KMS-11 (cell line): ENCODE measurements at regions not wholly inside any gene's neighbourhood (a gene's known extent, or its start where the extent isn't known, plus 50 kb on each side); places are given as distances from the start of the nearest gene placed in this dataset.

ENCODE experiments used
- H2AFZ ChIP-seq: fragments of 200-600 bp; sonication (generic); 2 replicates; pipeline ENCODE4 v1.6.1; 2016; ENCODE audit warnings: antibody characterized with exemption, mixed run types, low read depth
- H3K27ac ChIP-seq: fragments of 200-600 bp; sonication (generic); 2 replicates; pipeline ENCODE4 v1.6.1; 2016; ENCODE audit warnings: mild to moderate bottlenecking, mixed run types
- H3K27me3 ChIP-seq: fragments of 200-600 bp; sonication (generic); 2 replicates; pipeline ENCODE4 v1.6.1; 2017; ENCODE audit warnings: mild to moderate bottlenecking, low read depth, mixed run types, moderate library complexity; ENCODE audit not compliant: insufficient read depth
- H3K36me3 ChIP-seq: fragments of 200-600 bp; sonication (generic); 2 replicates; pipeline ENCODE4 v1.6.1; 2017; ENCODE audit warnings: mild to moderate bottlenecking, mixed run types; ENCODE audit not compliant: insufficient read depth
- H3K4me1 ChIP-seq: fragments of 200-600 bp; sonication (generic); 2 replicates; pipeline ENCODE4 v1.6.1; 2016; ENCODE audit warnings: mild to moderate bottlenecking, low read depth, mixed run types; ENCODE audit not compliant: poor library complexity, severe bottlenecking
- H3K4me2 ChIP-seq: fragments of 200-600 bp; sonication (generic); 2 replicates; pipeline ENCODE4 v1.7.0; 2016; ENCODE audit warnings: mild to moderate bottlenecking, mixed run types
- H3K4me3 ChIP-seq: fragments of 200-600 bp; sonication (generic); IDR thresholded peaks from 2 replicates; pipeline ENCODE4 v1.6.1; 2017; ENCODE audit warnings: low read depth, low read length, mixed read lengths; ENCODE audit not compliant: insufficient read depth
- H3K79me2 ChIP-seq: fragments of 200-600 bp; sonication (generic); 2 replicates; pipeline ENCODE4 v1.6.1; 2016; ENCODE audit warnings: low read depth, mixed run types; ENCODE audit not compliant: insufficient read depth
- H3K9ac ChIP-seq: fragments of 200-600 bp; sonication (generic); 2 replicates; pipeline ENCODE4 v1.6.1; 2016; ENCODE audit warnings: mild to moderate bottlenecking, mixed run types
- H4K20me1 ChIP-seq: fragments of 200-600 bp; sonication (generic); 2 replicates; pipeline ENCODE4 v1.6.1; 2016; ENCODE audit warnings: mild to moderate bottlenecking, mixed run types; ENCODE audit not compliant: insufficient read depth
- TF ChIP-seq, protein P1 (sequence below): fragments of 200-600 bp; sonication (generic); conservative IDR thresholded peaks from 2 replicates; pipeline ENCODE4 v1.6.1; 2017; ENCODE audit warnings: low read depth, mild to moderate bottlenecking, antibody characterized with exemption, low read length, moderate library complexity, mixed read lengths

DNA sequence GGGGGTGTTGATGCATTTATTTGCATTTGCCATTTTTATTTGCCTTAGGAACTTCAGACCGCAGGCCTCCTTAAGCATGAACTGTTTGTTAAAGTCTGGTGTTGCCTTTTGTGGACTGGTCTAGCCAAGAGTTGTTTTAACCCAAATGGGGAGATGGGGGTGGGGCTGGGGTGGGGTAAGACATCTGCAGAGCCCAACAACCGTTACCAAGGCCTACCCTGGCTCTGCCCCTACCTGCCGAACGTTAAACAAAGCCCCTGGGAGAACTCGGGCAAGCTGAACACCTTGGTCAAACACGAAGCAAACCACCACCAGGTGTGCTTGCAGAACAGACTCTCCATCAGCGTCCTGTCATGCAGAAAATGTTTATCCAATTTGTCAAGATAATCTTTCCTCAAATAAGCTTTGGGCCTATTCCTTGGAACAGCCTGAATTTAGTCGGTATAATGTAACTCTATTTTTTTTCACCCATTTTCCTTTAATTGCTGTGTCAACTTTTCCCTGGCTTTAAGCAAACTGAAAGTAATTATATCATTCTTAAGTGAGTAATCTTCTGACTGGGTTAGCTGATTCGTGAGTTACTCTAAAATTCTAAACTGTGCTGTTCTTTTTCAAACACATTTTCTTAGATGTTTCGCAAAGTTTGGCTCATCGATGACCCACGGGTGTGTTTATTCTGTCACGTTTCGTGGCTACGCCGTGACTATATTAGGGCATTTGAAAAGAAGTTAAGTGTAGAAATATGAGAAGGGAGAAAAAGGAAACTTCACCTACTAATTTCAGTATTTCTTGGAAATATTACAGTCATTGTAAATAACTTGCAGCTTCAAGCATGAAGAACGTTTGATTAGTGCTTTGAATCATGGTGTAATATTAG lies 127.6 kb downstream of the SOX2 start:
- no peaks in the 10 kb centered on the region for H3K36me3 ChIP-seq
- peak overlapping the region; percentile 49; the same call in 1 of the 2 replicates for H3K27ac ChIP-seq
- TF ChIP-seq, protein P1, sequence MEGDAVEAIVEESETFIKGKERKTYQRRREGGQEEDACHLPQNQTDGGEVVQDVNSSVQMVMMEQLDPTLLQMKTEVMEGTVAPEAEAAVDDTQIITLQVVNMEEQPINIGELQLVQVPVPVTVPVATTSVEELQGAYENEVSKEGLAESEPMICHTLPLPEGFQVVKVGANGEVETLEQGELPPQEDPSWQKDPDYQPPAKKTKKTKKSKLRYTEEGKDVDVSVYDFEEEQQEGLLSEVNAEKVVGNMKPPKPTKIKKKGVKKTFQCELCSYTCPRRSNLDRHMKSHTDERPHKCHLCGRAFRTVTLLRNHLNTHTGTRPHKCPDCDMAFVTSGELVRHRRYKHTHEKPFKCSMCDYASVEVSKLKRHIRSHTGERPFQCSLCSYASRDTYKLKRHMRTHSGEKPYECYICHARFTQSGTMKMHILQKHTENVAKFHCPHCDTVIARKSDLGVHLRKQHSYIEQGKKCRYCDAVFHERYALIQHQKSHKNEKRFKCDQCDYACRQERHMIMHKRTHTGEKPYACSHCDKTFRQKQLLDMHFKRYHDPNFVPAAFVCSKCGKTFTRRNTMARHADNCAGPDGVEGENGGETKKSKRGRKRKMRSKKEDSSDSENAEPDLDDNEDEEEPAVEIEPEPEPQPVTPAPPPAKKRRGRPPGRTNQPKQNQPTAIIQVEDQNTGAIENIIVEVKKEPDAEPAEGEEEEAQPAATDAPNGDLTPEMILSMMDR = no peak
- H3K4me3 ChIP-seq = peak overlapping the region; percentile 50
- peak overlapping the region; percentile 36; the same call in 1 of the 2 replicates for H3K9ac ChIP-seq
- H3K4me1 ChIP-seq = peaks cover 26% of the 10 kb centered on the region
- no peaks in the 10 kb centered on the region for H3K79me2 ChIP-seq
- peak overlapping the region; percentile 87 for H2AFZ ChIP-seq
- H3K4me2 ChIP-seq = peak overlapping the region; percentile 83
- H4K20me1 ChIP-seq = no peaks in the 10 kb centered on the region
- H3K27me3 ChIP-seq = no peaks in the 10 kb centered on the region

DNA sequence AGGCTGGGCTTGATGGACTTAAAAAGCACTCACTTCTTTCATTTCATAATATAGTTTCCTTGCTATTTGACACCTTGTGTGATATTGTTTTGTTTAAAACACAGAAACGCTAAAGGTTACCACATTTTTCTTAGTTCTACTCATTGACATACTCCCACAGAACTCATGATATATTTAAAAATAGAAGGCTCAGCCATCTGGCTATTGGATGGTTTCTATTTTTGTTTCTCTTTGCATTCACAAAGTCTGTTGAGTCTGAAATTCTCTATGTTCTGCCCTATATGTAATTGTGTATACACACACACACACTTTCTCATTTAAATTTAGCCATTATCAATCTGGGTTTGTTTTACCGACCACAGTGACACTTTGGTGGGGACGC lies 128.2 kb downstream of the SOX2 start:
- no peaks in the 10 kb centered on the region for H3K27me3 ChIP-seq
- H3K36me3 ChIP-seq = no peaks in the 10 kb centered on the region
- H3K4me3 ChIP-seq = no peak overlapping the region
- peak overlapping the region; percentile 36; the same call in 1 of the 2 replicates for H3K9ac ChIP-seq
- H3K27ac ChIP-seq = peak overlapping the region; percentile 49; the same call in 1 of the 2 replicates
- no peaks in the 10 kb centered on the region for H4K20me1 ChIP-seq
- no peaks in the 10 kb centered on the region for H3K79me2 ChIP-seq
- H3K4me1 ChIP-seq = peaks cover 26% of the 10 kb centered on the region
- H3K4me2 ChIP-seq = peak overlapping the region; percentile 83
- TF ChIP-seq, protein P1 = no peak
- H2AFZ ChIP-seq = peak overlapping the region; percentile 87

DNA sequence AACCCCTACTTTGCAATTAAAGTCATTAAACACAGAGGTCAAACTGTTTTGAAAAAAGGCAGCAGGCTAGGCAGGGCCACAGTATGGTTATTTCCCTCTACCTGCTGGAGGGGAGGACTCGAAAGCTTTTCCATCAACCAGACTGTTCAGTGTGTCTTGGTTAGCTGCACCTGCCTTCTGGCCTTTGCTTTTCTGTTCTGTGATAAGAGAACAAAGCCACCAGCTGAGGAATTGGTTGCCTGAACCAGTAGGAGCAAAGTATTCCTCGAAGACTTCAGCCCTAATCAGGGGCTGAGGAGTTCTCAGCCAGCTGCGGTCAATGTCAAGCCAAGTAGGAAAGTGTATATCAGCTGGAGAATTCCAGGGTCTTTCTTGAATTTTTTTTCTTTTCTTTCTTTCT lies 132.5 kb downstream of the SOX2 start:
- Histone ChIP-seq H4K20me1 (no peaks in the 10 kb centered on the region), H3K27ac (no peak overlapping the region), H3K4me2 (no peak overlapping the region), H3K4me3 (no peak overlapping the region), H3K9ac (no peak overlapping the region), H3K27me3 (no peaks in the 10 kb centered on the region), H3K4me1 (peaks cover 16% of the 10 kb centered on the region), H3K36me3 (no peaks in the 10 kb centered on the region), H3K79me2 (no peaks in the 10 kb centered on the region), H2AFZ (no peak overlapping the region)
- TF ChIP-seq, protein P1 = no peak

DNA sequence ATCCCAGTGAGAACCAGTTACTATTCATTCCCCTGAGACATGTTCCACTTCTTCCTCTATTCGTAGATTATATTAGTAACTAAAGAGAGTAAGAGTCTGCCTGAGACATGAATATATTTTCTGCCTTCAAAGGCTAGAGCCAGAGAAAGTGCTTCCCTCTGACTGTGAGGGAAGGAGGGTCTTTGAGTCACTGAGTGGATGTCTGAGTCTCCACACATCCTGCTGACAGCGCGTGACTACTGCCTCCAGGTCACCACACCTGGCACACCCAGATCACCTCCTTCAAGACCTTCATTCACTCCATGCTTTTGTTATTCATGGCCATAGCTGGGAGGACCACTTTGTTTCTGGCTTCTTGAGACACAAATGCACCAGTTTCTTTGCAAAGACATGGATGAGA lies 135.6 kb downstream of the SOX2 start:
- Histone ChIP-seq H3K27me3 (no peaks in the 10 kb centered on the region), H3K27ac (no peak overlapping the region), H2AFZ (no peak overlapping the region), H3K9ac (no peak overlapping the region), H3K4me1 (no peaks in the 10 kb centered on the region), H4K20me1 (no peaks in the 10 kb centered on the region), H3K79me2 (no peaks in the 10 kb centered on the region), H3K4me2 (no peak overlapping the region), H3K4me3 (no peak overlapping the region), H3K36me3 (no peaks in the 10 kb centered on the region)
- TF ChIP-seq, protein P1 = no peak
